GM12878 (cell line): ENCODE measurements at regions not wholly inside any gene's neighbourhood (a gene's known extent, or its start where the extent isn't known, plus 50 kb on each side); places are given as distances from the start of the nearest gene placed in this dataset.
"Not testable (repeated sequence)": the region's sequence is repeated elsewhere in the genome, so short reads cannot be mapped to it uniquely, and the experiment has no call there.

Experiments
- ATAC-seq: fragments of 200-7000 bp; cut with Tn5 transposase; 3 replicates; pipeline ENCODE4 v1.9.1; 2020; ENCODE audit warnings: mild to moderate bottlenecking, moderate library complexity
- BruUV-seq: library from RNA; stranded (reverse); fragments of 400-500 nt; replicated peaks from 2 replicates; lab custom pipeline; 2021; lab: Mats Ljungman, UMichigan
- CTCF ChIA-PET: fragments of 300-600 bp; sonication (Branson Sonifier 250); formaldehyde crosslinking; extraction: SDS; loops from one replicate; lab custom pipeline; 2021; ENCODE audit warnings: inconsistent platforms; lab: Yijun Ruan, JAX
- POLR2A ChIA-PET: fragments of 350-600 bp; formaldehyde crosslinking; extraction: SDS; loops from one replicate; lab custom pipeline; 2021; ENCODE audit warnings: inconsistent platforms; lab: Charles Lee
- RAD21 ChIA-PET: fragments of 300-600 bp; sonication (Branson Sonifier 250); formaldehyde crosslinking; loops from one replicate; lab custom pipeline; 2023; ENCODE audit warnings: antibody characterized with exemption; ENCODE audit not compliant: unreplicated experiment; lab: Charles Lee
- SMC1A ChIA-PET: fragments of 300-600 bp; sonication (Branson Sonifier 250); formaldehyde crosslinking; loops from one replicate; lab custom pipeline; 2023; ENCODE audit not compliant: unreplicated experiment, uncharacterized antibody; lab: Charles Lee
- DNase-seq: peaks from one replicate; pipeline ENCODE4 v3.0.0-alpha.2; 2011; ENCODE audit warnings: low read depth, low spot score
- FAIRE-seq: peaks from 3 replicates; lab custom pipeline; 2011; peaks lifted over from hg19 to GRCh38; lab: Jason Lieb, UNC
- H2AFZ ChIP-seq: 2 replicates; pipeline ENCODE4 v1.6.0; 2011; ENCODE audit warnings: low read depth, low read length, control low read depth; ENCODE audit not compliant: control insufficient read depth
- H3K27ac ChIP-seq: 2 replicates; pipeline ENCODE4 v1.5.1; 2011; ENCODE audit warnings: control low read depth; ENCODE audit not compliant: control insufficient read depth, insufficient read depth
- H3K27me3 ChIP-seq, 2 experiments: replicated peaks in 1 of 2; 2 replicates each; pipeline versions ENCODE4 v1.6.0 to v1.6.1; 2011; ENCODE audit warnings: low read length in 1 of 2; ENCODE audit not compliant: control insufficient read depth in 2 of 2, insufficient read depth in 2 of 2
- H3K36me3 ChIP-seq, 2 experiments: 2 replicates each; pipeline ENCODE4 v1.5.1; 2011; ENCODE audit warnings: low read length in 1 of 2; ENCODE audit not compliant: control insufficient read depth in 2 of 2, insufficient read depth in 2 of 2
- H3K4me1 ChIP-seq: 2 replicates; pipeline ENCODE4 v1.6.1; 2011; ENCODE audit warnings: mild to moderate bottlenecking, low read length, moderate library complexity, mixed read lengths; ENCODE audit not compliant: control insufficient read depth, insufficient read depth
- H3K4me2 ChIP-seq: 2 replicates; pipeline ENCODE4 v1.6.0; 2011; ENCODE audit warnings: control low read depth; ENCODE audit not compliant: control insufficient read depth, insufficient read depth
- H3K4me3 ChIP-seq: fragments of 200-600 bp; sonication (generic); 2 replicates; pipeline ENCODE4 v1.5.1; 2016
- H3K79me2 ChIP-seq: 2 replicates; pipeline ENCODE4 v1.6.0; 2011; ENCODE audit warnings: low read length; ENCODE audit not compliant: control insufficient read depth, insufficient read depth
- H3K9ac ChIP-seq: 2 replicates; pipeline ENCODE4 v1.8.0; 2011; ENCODE audit warnings: low read length, control low read depth, mixed read lengths; ENCODE audit not compliant: control insufficient read depth, insufficient read depth
- H3K9me3 ChIP-seq: replicated peaks from 3 replicates; pipeline ENCODE4 v1.5.1; 2011; ENCODE audit warnings: mild to moderate bottlenecking, low read length; ENCODE audit not compliant: control insufficient read depth, insufficient read depth
- H4K20me1 ChIP-seq: 2 replicates; pipeline ENCODE4 v1.6.0; 2011; ENCODE audit not compliant: control insufficient read depth, insufficient read depth
- BHLHE40 ChIP-seq, 2 experiments: fragments of 450-650 bp in 1 of 2; IDR thresholded peaks; 2 replicates each; pipeline ENCODE4 v1.6.1; 2011 to 2017; ENCODE audit warnings: low read depth in 2 of 2, borderline replicate concordance in 1 of 2, improper control_type of control experiment in 1 of 2, low read length in 1 of 2, mild to moderate bottlenecking in 1 of 2
- CTCF ChIP-seq, 3 experiments: IDR thresholded peaks in 2 of 3; conservative IDR thresholded peaks in 1 of 3; 2 replicates each; pipeline ENCODE4 v1.5.1; 2011; ENCODE audit warnings: low read depth in 3 of 3, low read length in 3 of 3, mild to moderate bottlenecking in 3 of 3, control low read depth in 2 of 3, moderate library complexity in 2 of 3, inconsistent platforms in 1 of 3, mixed read lengths in 1 of 3; ENCODE audit not compliant: control insufficient read depth in 2 of 3, insufficient read depth in 1 of 3; ENCODE audit errors: extremely low read depth in 1 of 3
- GATAD2B ChIP-seq: fragments of 450-650 bp; conservative IDR thresholded peaks from 2 replicates; pipeline ENCODE4 v1.6.1; 2017; ENCODE audit warnings: low read depth, mild to moderate bottlenecking, moderate library complexity
- IKZF1 ChIP-seq: fragments of 450-650 bp; conservative IDR thresholded peaks from 2 replicates; pipeline ENCODE4 v1.6.1; 2017; ENCODE audit warnings: antibody characterized with exemption, mild to moderate bottlenecking
- RAD21 ChIP-seq: IDR thresholded peaks from 2 replicates; pipeline ENCODE4 v1.6.1; 2011; ENCODE audit warnings: mild to moderate bottlenecking, low read depth, low read length, moderate library complexity; ENCODE audit not compliant: insufficient read depth
- SMARCA5 ChIP-seq: fragments of 450-650 bp; IDR thresholded peaks from 2 replicates; pipeline ENCODE4 v1.6.1; 2017; ENCODE audit warnings: mild to moderate bottlenecking
- SMC3 ChIP-seq: IDR thresholded peaks from 2 replicates; pipeline ENCODE4 v1.6.1; 2011; ENCODE audit warnings: low read length, improper control_type of control experiment, borderline replicate concordance
- WGBS: methylation state at CpG from one replicate; pipeline ENCODE4 v1.1.6; 2016; ENCODE audit warnings: low lambda C conversion rate; ENCODE audit not compliant: insufficient replicate concordance, insufficient coverage; ENCODE audit errors: missing lambda C conversion rate; 5-methylcytosine and 5-hydroxymethylcytosine counted together
- in situ Hi-C: fragments of 300-500 bp; cut with MboI; formaldehyde crosslinking; loops from 9 replicates; pipeline ENCODE4 v1.14.3; 2018; ENCODE audit warnings: mixed read lengths
- intact Hi-C: fragments of 100-400 bp; cut with micrococcal nuclease; formaldehyde crosslinking; loops from one replicate; pipeline ENCODE4 v1.14.2; 2022; ENCODE audit not compliant: unreplicated experiment

- in situ Hi-C loops = loop anchor here (5.0 to 10.0 kb wide), 2 partner anchors 375 to 1403 kb away; no protein-coding TSS in a partner anchor
- intact Hi-C loops = loop anchor here (5.0 to 10.0 kb wide), 3 partner anchors 253 to 1403 kb away; no protein-coding TSS in a partner anchor
- not testable (repeated sequence) for DNase-seq
These were observed 142.1 kb upstream of the EEF2KMT start for GRCh38 chr16:5239472-5240277.

More at GRCh38 chr16:5239472-5240277, 142.1 kb upstream of the EEF2KMT start:
- H3K79me2 ChIP-seq, H4K20me1 ChIP-seq, BruUV-seq, H3K36me3 ChIP-seq, H3K9me3 ChIP-seq, FAIRE-seq, SMC1A ChIA-PET, POLR2A ChIA-PET, H3K9ac ChIP-seq, H3K4me2 ChIP-seq, H3K4me1 ChIP-seq, H2AFZ ChIP-seq, H3K4me3 ChIP-seq, H3K27me3 ChIP-seq, H3K27ac ChIP-seq: not testable (repeated sequence)
- ATAC-seq = peak; percentile 79
- CTCF ChIA-PET = interaction anchor here (1.0 to 2.1 kb wide), 2 partner anchors 250 to 376 kb away, joined by 3 to 9 read pairs; no protein-coding TSS in a partner anchor
- TF ChIP-seq RAD21 = peak; percentile 47
- peak; percentile 15; the same call in 1 of the 2 replicates for TF ChIP-seq SMC3
- TF ChIP-seq GATAD2B = 0 out of 2 replicates have a peak, but pooled peaks have one; percentile 38
- TF ChIP-seq SMARCA5 = 0 out of 2 replicates have a peak, but pooled peaks have one; percentile 62
- peak in 1 of 2 experiments; percentile 49; a peak in 1 of 4 replicates for TF ChIP-seq BHLHE40 (IDR thresholded peaks at IDR 0.05; ENCODE audit: borderline replicate concordance in 1 of 2, low read depth in 2 of 2, low read length in 1 of 2)
- peak in 2 of 3 experiments; percentile 34 to 43; a peak in 3 of 6 replicates for TF ChIP-seq CTCF (IDR thresholded peaks at IDR 0.05 in 2 of 3, conservative IDR thresholded peaks at IDR 0.05 in 1 of 3; ENCODE audit: control insufficient read depth in 2 of 3, extremely low read depth in 1 of 3, insufficient read depth in 1 of 3, low read depth in 3 of 3, low read length in 3 of 3)
- 0 out of 2 replicates have a peak, but pooled peaks have one; percentile 11 for TF ChIP-seq IKZF1
- WGBS = 27% methylated on average over 6 of the region's 89 CpGs
- RAD21 ChIA-PET = interaction anchor here (2.7 kb wide), 1 partner anchor 376 kb away, joined by 7 read pairs; no protein-coding TSS in a partner anchor
